PC-9 (cell line): ENCODE measurements at regions not wholly inside any gene's neighbourhood (a gene's known extent, or its start where the extent isn't known, plus 50 kb on each side); places are given as distances from the start of the nearest gene placed in this dataset.

Source experiments
- EZH2 ChIP-seq: fragments of 200-600 bp; sonication (generic); IDR thresholded peaks from 2 replicates; pipeline ENCODE4 v1.8.0; 2017; ENCODE audit warnings: antibody characterized with exemption, low read depth
- TF ChIP-seq, protein P1 (sequence below): fragments of 200-600 bp; sonication (generic); conservative IDR thresholded peaks from 2 replicates; pipeline ENCODE4 v1.6.1; 2017; ENCODE audit warnings: mixed run types, antibody characterized with exemption, mild to moderate bottlenecking, moderate library complexity

DNA sequence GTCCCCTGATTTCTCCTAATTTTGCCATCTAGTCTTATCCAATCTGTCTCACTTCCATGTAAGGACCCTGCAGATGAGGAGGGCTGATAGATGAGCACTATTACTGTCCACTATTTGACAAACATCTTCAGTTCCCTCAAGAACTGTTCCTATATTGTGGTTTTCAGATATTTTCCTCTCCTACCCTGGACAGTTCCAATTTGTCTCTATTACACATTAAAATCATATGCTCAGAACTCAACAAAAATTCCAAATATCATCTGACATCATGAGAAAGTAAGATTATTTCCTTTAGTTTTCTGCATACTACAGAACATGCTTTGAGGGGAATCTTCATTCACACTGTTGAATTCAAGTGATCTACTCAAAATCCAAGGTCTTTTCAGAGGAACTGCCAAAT, 265.6 kb upstream of the ARID1B start:
- TF ChIP-seq, protein P1, sequence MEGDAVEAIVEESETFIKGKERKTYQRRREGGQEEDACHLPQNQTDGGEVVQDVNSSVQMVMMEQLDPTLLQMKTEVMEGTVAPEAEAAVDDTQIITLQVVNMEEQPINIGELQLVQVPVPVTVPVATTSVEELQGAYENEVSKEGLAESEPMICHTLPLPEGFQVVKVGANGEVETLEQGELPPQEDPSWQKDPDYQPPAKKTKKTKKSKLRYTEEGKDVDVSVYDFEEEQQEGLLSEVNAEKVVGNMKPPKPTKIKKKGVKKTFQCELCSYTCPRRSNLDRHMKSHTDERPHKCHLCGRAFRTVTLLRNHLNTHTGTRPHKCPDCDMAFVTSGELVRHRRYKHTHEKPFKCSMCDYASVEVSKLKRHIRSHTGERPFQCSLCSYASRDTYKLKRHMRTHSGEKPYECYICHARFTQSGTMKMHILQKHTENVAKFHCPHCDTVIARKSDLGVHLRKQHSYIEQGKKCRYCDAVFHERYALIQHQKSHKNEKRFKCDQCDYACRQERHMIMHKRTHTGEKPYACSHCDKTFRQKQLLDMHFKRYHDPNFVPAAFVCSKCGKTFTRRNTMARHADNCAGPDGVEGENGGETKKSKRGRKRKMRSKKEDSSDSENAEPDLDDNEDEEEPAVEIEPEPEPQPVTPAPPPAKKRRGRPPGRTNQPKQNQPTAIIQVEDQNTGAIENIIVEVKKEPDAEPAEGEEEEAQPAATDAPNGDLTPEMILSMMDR: no peak
- TF ChIP-seq EZH2: no peak
